ENCODE measurements at regions not wholly inside any gene's neighbourhood (a gene's known extent, or its start where the extent isn't known, plus 50 kb on each side); places are given as distances from the start of the nearest gene placed in this dataset.
"Not testable (repeated sequence)": the region's sequence is repeated elsewhere in the genome, so short reads cannot be mapped to it uniquely, and the experiment has no call there.

DNA sequence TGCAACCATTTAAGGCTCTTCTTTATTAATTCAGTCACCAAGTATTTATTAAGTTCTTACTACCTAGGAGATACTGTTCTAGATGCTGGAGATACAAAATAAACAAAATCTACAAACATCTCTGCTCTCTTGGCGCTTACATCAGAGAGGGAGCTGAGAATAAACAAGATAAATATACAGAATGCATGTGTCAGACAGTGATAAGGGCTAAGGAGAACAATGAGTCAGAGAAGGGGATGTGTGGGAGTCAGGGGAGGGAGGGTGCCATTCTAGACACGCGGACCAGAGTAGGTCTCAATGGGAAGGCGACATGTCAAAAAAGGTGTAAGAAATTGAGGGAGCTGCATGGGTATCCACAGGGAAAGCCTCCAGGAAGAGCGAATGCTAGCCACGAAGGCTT is 393.2 kb downstream of the RWDD3 start:
- no peak for DNase-seq

DNA sequence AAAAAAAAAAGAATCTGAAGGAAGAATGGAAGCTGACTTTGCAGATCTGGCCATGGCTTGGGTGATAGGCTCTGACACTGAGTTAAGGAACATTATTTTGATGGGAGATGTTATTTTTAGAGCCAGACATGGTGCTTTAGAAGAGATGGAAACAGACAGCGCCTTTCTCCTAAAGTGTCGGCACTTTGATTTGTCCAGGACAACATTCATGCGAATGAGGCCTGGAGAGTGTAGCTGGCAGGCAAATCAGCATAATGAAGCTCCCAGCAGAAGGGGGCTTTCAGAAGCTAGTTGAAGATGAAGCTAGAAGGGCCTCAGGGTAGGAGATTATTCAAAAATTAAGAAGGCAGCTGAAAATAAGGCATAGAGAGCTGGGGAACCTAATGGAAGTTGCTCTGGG is 397.7 kb downstream of the RWDD3 start:
- no peak for DNase-seq

DNA sequence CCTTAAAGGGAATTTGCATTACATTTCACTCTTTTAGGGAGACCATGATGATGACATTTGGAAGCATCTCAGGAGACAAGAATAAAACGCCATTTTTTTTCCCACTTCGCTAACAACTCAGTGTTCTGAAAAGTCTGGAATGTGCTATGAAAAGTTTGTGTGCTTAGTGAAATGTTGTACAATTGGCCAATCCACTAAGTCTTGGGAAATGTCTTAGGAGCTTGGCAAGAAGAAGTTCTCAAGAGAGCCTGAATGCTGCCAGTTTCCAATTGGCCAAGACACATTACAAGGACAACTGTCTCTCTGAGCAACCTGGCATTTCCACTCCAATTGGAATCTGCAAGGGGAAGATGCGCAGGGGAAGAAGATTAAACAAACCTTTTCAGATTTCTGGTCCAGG is 401.8 kb downstream of the RWDD3 start:
- DNase-seq, result no peak

DNA sequence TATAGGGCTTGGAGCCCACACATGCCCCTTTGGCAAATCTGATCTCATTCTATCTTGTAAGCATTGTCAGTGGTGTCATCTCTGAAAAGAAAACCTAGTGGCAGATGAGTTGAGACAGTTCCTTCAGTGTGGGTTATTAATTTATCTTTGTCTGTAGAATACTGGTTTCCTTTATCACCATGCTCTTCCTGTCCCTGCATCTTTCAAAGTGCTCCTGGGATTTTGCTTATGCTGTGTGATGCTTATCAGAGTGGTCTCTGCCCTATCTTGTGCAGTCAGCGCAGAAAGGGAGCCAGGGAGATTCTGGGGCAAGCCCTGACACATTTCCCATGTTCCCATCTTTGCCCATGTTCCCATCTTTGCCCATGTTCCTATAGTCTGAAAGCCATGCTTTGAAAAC is 402.9 kb downstream of the RWDD3 start:
- no peak for DNase-seq

DNA sequence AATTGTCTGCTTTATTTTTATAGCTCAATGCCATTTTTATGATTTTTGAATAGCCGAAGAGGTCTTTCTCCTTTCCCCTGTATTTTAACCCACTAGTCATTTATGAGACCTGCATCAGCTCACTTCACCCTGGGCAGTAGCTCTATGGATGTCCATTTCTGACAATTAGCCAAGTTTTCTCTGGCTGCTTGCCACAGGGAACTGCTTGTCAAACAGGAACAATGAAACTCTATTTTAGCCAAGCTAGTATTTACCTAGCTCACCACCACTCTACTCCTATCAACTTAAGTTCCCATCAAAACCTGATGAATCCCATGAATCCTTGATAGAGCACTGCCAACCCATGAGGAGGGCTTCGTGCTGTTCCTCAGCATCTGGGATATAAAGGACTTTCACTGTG is 406.7 kb downstream of the RWDD3 start:
- no peak for DNase-seq

DNA sequence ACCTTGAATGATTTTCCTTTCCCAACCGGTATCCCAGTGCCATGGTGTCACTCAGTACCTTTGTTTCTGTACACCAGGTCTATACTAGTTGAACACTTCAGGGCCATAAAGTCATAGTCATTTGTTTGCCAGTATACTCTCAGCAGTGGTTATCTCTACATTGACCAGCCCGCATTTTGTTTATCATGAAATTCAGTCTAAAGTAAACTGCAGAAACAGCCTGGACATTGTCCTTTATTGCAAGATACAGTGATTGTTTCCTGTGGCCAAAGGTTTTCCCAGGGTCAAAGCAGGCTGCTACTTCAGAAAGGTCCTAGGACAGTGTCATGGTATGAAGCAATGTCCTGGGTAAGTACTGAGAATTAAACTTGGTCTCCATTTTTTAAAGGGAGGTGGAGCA is 407.4 kb downstream of the RWDD3 start:
- no peak for DNase-seq

DNA sequence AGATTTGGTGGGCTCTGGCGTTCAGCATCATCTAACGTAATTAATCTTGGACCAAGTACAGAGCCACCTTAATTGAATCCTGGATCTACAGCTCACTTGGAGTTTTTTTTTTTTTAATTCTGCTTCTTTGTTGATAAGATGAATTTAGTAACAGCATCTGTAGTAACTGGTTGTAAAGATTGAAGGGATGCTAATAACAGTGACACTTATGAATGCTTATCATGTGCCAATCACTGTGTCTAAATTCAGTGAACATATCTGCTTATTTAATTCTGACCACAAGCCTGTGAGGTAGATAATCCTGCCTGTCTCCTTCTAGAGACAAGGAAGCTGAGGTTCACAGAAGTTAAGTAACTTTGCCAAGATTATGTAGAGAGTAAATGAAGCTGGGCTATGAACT is 408.0 kb downstream of the RWDD3 start:
- no peak for DNase-seq

DNA sequence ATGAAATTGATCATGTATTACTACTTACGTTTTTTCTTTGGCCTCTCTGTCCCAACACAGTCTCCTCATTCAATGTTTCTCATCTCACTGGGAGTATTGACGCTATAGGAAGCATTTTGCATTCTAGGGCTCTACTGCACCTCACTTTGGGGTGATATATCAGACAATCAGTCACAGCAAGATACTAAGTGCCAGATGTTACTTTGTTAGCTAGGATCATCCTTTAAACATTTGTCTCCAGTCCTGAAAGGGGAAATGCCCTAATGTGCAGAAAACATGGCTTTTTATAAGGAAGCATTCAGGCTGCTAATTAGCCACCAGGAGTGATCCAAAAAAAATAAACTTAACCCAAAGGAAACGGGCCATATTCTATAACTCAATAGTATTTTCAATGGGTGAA is 409.1 kb downstream of the RWDD3 start:
- DNase-seq, result no peak

DNA sequence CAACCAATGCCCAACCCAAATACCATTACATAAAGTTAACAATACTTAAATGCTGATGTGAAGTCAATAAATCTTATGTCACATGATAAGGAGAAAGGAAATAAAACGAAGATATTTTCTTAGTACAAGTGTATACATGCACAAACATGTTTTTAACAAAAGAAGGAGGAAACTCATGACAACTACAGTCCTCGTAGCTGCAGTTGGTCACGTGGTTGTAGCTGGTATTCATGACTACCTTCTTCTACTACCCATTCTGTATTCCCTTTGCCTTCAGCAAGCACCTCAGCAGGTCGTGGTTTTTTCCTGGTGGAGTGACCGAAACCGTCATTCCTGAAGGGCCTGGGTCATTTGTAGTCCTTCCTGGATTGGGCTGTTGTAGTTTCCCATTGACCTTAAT is 411.1 kb downstream of the RWDD3 start:
- DNase-seq, result not testable (repeated sequence)

DNA sequence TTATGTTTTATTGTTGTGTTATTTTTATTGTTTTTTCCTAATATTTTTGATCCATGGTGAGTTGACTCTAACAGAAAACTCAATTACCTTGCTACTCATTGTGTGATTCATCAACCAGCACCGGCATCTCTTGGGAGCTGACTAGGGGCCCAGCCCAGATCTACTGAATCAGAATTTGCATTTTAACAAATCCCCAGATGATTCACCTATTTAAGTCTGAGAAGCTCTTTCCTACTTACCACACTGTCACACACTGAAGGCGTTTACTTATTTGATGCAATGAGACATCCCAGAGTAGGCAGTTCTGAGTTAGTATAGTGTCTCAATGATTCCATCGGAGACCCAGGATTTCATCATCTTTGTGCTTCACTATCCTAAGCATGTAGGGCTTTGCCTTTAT is 416.6 kb downstream of the RWDD3 start:
- DNase-seq, result no peak

DNA sequence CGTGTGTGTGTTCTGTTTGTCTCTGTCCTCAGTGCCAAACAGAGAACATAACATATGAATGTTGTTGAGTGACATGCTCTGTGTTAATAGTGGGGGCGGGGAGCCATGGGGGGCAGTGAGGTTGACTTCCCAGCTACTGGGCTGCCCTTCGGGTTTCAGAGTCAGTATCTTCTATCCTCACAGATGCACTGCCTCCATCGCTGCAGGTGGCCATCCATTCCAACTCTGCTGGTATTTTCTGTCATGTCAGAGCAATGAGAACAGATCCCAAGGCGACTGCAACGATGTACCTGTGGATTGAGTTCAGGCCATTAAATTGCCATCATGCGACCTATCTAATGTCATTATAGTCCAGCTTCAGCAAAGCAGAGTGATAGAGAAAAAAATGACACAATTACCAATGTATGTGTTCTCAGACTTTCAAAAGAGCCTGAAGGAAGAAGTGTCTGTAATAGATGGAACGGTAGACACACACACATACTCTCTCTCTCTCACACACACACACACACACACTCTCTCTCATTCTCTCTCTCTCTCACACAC is 418.5 kb downstream of the RWDD3 start:
- no peak for DNase-seq

DNA sequence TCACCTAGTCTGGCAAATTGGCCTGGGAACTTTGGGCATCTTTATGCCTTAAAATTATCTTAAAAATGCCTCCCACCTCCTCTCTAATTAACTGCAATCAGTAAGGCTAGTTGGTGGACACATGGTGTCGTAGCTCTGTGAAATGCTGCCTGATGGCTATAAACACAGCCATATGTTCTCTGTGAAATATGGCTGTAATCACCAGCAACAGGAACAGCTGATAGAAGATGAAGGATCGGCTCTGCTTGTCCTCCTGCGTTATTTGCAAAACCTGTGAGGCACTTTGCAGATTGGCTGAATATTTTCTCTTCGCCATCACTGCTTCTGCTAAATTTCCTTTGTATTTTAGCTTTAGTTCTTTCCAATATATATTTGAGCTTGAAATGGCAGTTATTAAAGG is 419.6 kb downstream of the RWDD3 start:
- no peak for DNase-seq

DNA sequence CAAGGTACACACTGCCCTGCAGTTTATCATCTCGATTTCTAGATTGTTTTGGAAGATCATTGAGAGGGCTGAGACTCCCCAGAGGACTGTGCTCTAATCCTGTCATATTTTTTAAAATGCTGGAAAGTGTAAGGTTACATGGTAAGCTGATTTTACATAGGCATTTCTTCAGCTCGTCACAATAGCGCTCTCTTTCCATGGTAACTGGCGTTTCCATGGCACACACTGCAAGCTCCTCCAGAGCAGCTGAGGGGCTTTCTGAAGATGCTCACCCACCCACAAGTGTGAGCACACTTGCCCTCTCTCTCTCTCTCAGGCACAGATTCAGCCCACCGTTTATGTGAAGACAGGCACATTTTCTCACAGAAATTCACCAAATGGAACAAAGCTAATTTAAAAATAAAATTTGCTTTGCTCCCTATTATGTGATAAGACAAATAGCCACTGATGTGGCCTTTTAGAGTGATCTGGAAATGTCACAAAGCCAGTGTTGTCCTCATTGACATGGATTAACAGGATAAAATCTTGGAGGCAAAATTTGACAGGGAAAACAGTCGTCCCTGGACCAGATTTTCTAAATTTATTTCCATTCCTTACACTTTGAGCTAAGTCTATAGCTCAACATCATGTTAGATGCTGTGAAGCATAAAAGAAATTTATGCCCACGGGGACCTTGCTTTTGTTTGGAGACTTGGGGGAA is 421.5 kb downstream of the RWDD3 start:
- no peak for DNase-seq

DNA sequence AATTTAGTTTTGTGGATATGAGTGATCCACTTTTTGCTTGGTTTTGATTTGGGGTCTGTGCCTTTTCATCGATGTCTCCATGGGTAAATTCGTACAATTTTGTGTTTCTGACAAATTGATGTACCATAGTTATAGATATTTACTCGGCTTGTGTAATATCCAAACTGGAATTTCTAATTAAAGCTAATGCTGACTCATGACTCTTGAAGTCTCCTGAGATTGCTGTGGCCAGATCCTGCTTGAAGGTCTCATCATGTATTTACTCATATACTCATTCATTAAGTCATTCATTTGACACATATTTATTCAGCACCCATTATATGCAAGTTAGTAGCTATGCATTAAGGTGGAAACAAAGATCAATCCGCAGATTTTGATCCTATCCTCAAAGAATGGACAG is 423.2 kb downstream of the RWDD3 start:
- no peak for DNase-seq

DNA sequence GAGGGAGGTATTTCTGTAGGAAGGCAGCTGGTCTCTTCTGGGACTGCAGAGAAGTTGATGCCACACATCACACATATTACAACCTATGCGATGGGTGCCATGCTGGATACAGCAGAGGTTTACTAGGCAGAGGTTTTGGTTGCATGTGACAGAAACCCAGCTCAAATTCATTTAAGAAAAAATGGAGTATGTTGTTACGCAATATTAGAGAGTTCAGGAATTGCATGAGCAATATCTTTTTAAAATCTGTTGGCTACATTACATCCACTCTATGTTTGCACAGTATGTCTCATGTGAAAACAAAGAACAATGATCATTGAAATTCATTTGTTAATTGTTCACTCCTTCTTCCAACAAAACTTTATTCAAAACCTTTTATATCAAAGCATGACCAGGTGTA is 425.2 kb downstream of the RWDD3 start:
- no peak for DNase-seq

DNA sequence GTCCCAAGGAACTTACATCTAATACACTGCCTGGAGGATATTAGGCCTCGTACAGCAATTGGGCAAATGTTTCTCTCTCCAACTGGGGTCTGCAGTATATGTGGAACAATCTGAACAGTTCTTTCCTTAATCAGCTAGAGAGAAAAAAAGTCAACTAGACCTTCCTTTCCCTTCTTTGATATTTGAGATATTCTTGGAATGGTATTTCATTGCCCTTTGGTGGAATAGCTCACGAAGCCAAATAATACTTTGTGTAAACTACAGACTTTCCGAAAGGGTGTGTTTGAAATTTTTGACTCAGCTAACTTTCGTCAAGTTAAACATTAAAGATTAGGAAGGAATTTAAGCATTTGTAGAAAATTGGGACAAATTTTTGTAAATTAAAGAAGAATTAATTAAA is 425.6 kb downstream of the RWDD3 start:
- DNase-seq, result no peak

DNA sequence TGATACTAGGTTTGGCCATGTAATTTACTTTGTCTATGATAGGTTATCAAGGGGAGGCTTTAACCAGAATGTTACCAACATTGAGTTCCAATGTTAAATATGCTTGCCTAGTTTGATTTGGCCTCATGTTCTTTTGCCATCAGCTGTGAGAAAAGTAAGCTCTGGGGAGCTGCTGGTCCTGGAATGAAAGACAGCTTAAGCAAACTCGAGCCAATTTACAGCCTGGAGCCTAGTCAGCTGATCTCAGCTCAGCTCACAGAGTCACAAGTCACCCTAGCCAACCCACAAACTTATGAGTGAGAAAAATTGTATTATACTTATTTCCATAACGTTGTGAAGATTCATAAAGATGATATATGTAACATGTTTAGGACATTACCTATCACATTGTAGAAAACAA is 426.7 kb downstream of the RWDD3 start:
- no peak for DNase-seq

DNA sequence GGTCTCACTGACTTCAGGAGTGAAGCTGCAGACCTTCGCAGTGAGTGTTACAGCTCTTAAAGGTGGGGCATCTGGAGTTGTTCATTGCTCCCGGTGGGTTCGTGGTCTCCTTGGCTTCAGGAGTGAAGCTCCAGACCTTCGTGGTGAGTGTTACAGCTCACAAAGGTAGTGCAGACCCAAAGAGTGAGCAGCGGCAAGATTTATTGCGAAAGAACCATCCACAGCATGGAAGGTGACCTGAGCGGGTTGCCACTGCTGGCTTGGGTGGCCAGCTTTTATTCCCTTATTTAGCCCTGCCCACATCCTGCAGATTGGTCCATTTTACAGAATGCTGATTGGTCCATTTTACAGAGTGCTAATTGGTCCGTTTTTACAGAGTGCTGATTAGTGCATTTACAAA is 429.5 kb downstream of the RWDD3 start:
- not testable (repeated sequence) for DNase-seq

DNA sequence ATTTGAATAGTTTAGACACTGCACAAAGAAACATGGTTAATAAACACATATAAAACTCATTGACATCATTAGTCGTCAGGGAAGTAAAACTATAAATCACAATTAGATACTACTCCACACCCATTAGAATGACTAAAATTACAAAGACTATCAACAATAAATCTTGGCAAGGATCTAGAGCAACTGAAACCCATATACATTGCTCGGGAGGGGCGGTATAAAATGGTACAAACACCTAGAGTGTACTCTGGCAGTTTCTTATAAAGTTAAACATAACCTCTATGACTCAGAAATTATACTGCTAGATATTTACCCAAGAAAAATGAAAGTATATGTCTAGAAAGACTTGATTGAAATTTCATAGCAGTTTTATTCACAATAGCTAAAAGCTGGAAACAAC is 434.2 kb downstream of the RWDD3 start:
- no peak for DNase-seq

DNA sequence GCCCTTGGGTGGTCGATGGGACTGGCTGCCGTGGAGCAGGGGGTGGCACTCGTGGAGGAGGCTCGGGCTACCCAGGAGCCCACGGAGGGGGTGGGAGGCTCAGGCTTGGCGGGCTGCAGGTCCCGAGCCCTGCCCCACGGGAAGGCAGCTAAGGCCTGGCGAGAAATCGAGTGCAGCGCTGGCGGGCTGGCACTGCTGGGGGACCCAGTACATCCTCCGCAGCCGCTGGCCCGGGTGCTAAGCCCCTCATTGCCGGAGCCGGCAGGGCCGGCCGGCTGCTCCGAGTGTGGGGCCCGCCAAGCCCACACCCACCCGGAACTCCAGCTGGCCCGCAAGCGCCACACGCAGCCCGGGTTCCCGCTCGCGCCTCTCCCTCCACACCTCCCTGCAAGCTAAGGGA is 435.6 kb downstream of the RWDD3 start:
- not testable (repeated sequence) for DNase-seq

DNA sequence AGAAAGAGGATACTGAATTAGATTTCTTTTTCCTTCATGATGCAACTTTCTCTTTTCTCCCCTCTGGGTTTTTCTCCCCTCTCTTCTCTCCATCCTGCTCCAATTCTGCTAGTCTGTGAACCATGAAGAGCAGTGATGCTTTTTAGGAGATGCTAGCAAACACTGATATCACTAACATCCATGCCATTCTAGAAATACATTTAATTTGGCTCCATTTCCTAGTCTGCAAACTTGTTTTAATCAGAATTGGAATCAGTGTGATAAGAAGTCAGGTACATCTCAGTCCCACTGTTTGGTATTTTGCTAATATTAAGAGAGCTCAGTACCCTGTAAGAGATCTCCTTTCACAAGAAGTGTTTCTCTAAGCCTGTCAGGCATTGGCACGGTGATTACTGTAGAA is 437.1 kb downstream of the RWDD3 start:
- no peak for DNase-seq

DNA sequence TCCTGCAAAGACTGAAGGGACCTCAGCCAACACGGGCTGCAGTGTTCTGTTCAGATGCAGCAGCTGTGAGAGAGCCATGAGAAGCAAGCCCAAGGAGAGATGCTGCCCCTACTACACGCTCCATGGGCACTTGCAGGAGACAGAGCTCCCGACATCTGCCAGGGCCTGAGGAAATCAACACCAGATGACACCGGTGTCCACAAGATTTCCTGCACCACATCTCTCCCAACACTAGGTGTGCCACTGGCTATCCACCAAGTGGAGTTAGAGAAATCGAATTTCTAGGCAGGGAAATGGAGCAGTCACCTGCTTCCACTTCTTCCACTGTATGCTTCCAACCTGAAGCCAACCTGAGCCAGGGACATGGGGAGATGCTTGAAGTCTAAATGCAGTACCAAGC is 445.3 kb downstream of the RWDD3 start:
- DNase-seq, result no peak

DNA sequence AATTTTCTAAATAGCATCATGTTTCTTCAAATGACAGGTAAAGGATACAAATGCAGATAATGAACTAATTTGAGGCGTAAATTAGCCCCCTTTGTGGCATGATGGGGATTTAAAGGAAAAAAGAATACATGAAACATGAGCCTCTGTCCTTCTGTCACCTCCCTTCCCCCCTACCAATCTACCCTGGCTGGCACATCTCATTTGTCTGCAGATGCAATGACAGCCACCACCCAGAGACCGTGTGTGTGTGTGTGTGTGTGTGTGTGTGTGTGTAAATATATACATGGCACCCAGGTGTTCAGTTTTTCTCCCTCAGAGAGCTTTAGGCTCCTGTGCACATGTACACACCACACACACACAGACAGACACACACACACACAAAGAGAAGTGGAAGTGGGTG is 451.1 kb downstream of the RWDD3 start:
- DNase-seq, result no peak

DNA sequence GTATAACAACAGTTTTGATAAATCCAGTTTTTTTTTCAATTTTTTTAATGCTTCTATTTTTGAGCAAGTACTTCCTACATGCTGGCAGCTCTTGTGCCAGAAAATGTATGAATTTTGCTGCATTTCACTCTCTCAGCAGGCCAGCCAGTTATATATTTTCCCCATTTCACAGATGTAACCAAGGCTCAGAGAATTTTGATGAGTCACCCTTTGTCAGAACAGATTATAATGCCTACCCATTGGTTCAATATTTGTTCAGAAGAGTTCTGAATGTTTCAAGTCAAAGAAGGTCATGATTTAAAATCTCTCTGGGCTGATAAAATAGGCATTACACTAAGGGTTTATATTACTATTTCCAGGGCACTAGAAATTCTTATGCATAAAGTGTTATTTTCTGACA is 452.2 kb downstream of the RWDD3 start:
- DNase-seq, result no peak

DNA sequence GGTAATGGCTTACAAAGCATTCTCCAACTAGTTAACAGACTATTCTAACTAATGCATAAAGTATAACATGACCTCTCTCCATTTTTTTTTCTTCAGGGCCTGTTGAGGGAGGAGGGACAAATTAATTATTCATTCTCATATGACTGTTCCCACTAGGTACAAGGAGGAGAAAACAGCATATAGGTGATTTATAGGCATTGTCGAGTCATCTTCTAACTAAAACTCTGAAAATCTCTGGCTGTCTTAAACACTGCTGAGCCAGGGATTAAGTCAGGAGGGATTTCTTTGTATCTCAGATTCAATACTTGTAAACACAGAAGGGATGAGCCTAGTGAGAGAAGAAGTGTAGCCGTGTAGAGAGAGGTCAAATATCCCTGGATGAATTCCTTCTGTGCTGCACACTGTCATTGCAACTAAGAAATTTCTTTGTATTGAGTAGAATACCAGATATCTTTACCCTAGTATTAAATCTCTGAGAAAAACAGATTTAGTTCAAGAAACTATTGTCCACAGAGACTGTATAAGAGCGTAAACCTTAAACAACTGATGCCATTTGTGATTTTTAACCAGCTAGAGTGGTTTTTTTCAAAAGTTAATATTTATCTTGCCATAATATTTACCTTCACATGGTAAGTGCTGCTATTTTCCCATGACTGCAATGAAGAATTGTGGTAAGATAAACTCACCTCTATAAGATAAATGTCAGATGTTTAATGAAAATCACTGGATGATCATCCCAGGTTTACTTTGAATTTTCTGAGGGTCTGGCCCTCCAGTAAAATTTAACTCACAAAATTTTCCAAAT is 465.3 kb downstream of the RWDD3 start:
- DNase-seq, result no peak

All from SW 1271 (cell line).